Posterior cingulate gyrus (tissue), 11 donors: ENCODE measurements at regions not wholly inside any gene's neighbourhood (a gene's known extent, or its start where the extent isn't known, plus 50 kb on each side); places are given as distances from the start of the nearest gene placed in this dataset.
A peak's percentile ranks its signal among the peaks of the same experiment; 100 is the strongest.
"Not testable (repeated sequence)": the region's sequence is repeated elsewhere in the genome, so short reads cannot be mapped to it uniquely, and the experiment has no call there.

Experiments used
- DNase-seq, 10 donors: peaks; one replicate each; pipeline versions ENCODE4 v3.0.0 to v3.0.0-alpha.2; 2020 to 2021; ENCODE audit warnings: mixed read lengths in 3 of 10
- intact Hi-C: fragments of 100-400 bp; cut with DNase I; formaldehyde crosslinking; loops from one replicate; pipeline ENCODE4 v1.15.1; 2023

DNA sequence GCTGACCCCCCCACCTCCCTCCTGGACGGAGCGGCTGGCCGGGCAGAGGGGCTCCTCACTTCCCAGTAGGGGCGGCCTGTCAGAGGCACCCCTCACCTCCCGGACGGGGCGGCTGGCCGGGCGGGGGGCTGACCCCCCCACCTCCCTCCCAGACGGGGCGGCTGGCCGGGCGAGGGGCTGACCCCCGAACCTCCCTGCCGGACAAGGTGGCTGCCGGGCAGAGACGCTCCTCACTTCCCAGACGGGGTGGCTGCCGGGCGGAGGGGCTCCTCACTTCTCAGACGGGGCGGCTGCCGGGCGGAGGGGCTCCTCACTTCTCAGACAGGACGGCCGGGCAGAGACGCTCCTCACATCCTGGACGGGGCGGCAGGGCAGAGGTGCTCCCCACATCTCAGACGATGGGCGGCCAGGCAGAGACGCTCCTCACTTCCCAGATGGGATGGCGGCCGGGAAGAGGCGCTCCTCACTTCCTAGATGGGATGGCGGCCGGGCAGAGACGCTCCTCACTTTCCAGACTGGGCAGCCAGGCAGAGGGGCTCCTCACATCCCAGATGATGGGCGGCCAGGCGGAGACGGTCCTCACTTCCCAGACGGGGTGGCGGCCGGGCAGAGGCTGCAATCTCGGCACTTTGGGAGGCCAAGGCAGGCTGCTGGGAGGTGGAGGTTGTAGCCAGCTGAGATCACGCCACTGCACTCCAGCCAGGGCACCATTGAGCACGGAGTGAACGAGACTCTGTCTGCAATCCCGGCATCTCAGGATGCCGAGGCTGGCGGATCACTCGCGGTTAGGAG lies 66.2 kb upstream of the PAPPA2 start:
- DNase-seq, intact Hi-C loops: not testable (repeated sequence)

- intact Hi-C loops = no loop called here
- no peak for DNase-seq
These were observed 71.4 kb upstream of the PAPPA2 start for GRCh38 chr1:176391621-176392020.

DNA sequence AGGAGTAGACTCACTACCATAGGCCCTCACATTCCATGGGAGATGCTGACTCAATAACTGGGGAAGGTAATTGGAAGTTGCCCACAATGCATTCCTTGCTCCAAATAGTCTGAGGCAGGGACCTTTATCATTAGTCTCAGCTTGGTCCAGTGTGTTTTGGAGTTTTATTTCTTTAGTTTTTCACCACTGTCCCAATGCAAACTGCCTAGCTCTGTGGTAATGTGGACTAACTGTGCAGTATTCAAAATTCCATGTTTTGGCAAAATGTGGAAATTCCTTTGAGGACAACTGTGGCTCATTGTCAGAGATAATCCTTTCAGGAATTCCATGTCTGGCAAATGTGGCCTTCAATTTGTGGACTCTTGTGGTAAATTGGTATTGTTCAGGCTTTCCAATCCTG lies 78.1 kb upstream of the PAPPA2 start:
- intact Hi-C loops = no loop called here
- DNase-seq = no peak

DNA sequence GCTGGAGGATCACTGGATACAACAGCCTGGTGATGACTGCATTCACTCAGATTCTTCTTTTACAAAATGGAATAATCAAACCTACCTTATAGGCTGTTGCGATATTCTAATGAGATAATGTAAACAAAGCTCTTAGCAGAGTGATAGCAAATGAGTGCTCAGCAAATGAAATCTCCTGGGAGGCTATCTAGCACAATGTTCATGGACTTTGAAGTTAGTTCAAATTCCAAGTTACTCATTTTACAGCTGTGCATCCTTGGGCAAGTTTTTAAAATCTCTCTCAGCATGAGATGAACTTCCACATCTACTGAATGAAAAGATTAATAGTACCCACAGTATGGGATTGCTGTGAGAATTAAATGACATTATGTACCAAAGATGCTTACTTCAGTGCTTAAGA lies 80.8 kb upstream of the PAPPA2 start:
- no peak for DNase-seq
- intact Hi-C loops = no loop called here

- no peak for DNase-seq
- intact Hi-C loops = no loop called here
These were observed 83.2 kb upstream of the PAPPA2 start for GRCh38 chr1:176379626-176380339.

DNA sequence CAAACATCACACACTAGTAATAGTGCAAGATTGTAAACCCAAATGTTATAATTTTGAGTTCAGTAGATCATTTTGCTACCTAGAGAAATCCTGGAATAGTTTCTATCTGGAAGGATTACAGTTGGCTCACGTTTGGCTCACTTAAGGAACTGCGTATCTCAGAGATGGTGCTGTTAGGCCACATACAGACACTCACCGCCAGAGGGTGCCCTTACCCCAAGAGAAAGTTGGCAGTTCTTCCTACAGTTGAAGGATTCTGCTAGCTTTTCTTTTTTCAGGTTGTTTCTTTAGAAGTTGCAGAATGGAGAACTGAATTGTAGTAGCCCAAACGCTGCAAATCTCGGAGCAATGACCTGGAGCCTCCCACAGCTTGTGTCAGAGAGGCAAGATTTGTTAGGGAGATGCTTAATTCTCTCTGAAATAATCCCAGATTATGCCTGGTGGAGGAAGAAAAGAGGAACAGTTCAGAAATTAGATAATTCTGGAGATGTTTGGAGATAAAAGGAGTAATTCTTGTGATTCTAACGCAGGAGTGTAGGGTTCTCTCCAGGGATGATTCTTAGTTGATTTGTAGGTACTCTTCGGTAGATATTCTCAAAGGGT lies 87.9 kb upstream of the PAPPA2 start:
- intact Hi-C loops = loop anchor here (1.0 to 2.0 kb wide), 2 partner anchors 185 to 316 kb away; no protein-coding TSS in a partner anchor

DNA sequence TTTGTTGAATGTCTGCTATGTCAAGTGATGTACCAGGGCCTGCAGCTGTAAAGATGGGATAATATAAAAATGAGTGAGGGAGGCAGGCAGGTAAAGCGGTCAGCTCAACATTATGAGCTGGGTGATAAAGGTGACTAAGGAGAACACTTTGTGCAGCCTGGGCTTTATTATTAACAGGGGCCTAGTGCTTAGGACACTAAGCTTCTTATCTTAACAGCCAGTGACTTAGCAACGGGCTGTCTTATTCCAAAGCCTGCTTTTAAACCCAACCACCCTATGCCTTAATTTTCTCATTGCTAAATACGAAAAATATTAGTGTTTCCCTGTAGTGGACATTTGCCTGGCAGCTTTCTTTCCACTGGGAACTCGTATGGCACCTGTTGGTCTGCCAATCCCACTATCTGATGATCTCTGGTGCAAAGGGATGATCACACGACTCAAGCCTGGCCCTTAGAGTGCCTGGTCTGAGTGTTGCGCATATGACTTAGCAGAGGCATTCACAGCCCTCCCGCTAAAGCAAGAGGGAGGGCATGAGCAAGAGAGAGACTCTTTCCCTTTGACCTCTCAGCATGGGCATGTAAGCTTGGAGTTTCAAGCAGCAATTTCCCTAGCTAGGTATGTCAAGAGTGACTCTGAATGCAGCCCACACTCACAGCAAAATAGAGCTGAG lies 98.6 kb upstream of the PAPPA2 start:
- no peak for DNase-seq
- intact Hi-C loops = no loop called here

More for the DNA sequence above, 87.9 kb upstream of the PAPPA2 start:
- peak; percentile 52 to 95 (median 81) for DNase-seq

DNA sequence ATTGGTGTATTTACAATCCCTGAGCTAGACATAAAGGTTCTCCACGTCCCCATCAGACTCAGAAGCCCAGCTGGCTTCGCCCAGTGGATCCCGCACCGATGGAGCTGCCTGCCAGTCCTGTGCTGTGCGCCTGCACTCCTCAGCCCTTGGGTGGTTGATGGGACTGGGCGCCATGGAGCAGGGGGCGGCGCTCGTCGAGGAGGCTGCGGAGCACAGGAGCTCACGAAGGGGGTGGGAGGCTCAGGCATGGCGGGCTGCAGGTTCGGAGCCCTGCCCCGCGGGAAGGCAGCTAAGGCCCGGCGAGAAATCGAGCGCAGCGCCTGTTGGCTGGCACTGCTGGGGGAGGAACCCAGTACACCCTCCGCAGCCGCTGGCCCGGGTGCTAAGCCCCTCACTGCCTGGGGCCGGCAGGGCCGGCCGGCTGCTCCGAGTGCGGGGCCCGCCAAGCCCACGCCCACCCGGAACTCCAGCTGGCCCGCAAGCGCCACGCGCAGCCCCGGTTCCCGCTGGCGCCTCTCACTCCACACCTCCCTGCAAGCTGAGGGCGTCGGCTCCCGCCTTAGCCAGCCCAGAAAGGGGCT lies 113.8 kb upstream of the PAPPA2 start:
- intact Hi-C loops = not testable (repeated sequence)
- DNase-seq = peak in 2 of 10 donors; percentile 54 to 65

DNA sequence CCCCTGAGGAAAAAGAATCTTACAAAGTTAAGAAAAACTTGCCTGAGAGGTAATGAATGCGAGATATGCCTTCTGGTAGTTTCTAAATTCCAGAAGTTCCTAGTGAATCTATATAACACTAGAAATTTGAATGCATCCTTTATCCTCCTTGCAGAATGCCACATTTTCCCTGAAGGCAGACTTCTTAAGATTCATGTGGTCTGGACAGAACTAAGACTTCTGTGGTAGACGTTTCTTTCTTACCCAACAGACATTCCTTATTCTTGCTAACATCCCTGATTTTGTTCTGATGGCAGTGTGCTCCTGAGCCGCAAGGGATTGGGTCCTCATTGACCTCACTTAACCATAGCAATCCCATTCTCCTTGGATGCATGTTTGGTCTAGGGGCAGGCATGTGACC lies 121.3 kb upstream of the PAPPA2 start:
- no peak for DNase-seq
- intact Hi-C loops = no loop called here

GRCh38 chr1:176338877-176339276 lies 124.1 kb upstream of the PAPPA2 start:
- peak in 1 of 10 donors; percentile 33 for DNase-seq
- intact Hi-C loops = no loop called here

- DNase-seq = no peak
- intact Hi-C loops = no loop called here
These were observed 123.7 kb upstream of the COP1 start for GRCh38 chr1:176330782-176331181.

DNA sequence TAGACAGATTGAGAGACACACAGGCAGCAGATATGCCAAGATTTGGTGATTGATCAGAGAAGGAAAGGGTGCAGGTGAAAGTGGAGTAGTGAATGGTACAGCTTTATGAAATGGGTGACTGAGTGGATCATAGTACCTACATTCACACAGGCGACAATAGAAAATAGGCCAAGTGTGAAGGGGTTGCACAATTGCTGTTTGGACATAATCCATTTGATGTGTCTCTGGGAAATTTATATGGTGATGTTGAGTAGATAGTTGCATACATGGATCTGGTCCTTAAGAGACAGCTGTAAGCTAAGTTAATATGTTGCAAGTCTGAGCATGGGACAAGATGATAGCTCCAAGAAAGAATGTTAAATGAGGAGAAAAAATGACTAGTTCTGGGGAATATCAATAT lies 118.6 kb upstream of the COP1 start:
- intact Hi-C loops = no loop called here
- no peak for DNase-seq

GRCh38 chr1:176323472-176323871 lies 116.4 kb upstream of the COP1 start:
- DNase-seq = peak in 1 of 10 donors; percentile 75
- intact Hi-C loops = no loop called here

DNA sequence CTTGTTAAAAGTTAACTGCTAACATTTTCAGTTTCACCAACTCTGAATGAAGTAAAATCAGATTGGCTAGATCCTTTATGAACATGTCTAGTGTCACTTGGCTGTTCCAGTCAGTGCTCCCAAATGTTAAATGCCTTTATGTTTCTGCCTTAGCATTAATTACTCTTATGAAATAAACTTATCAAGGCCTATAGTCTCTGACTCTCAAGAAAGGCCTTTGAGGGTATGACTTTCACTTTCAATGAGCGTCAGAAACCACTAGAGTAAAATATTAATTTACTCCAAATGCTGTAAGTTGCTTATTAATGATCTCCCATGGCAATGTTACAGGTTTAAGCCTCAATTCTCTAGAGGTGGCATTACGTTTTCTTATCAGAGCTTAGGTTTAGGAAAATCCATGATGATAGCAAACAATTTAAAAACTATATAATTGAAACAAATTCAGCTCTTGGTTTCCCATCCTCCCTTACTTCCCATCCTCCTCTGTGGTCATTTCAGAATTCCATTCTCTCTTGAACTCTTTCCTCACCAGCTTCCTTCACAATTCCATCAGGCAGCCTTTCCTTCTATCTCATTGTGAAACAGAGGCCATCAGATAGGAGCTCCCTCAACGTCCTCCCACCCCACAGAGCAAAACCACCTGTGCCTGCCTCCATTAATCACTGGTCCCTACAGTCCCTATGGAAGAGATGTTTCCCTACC lies 108.6 kb upstream of the COP1 start:
- no peak for DNase-seq
- intact Hi-C loops = no loop called here

GRCh38 chr1:176296602-176297001 lies 89.5 kb upstream of the COP1 start:
- DNase-seq = peak in 2 of 10 donors; percentile 36 to 47
- intact Hi-C loops = not testable (repeated sequence)

- DNase-seq = no peak
- intact Hi-C loops = no loop called here
These were observed 78.9 kb upstream of the COP1 start for GRCh38 chr1:176285996-176286395.

GRCh38 chr1:176271572-176271971 lies 64.5 kb upstream of the COP1 start:
- DNase-seq = no peak
- intact Hi-C loops = no loop called here
